Small intestine (tissue), 7 donors: ENCODE measurements at regions not wholly inside any gene's neighbourhood (a gene's known extent, or its start where the extent isn't known, plus 50 kb on each side); places are given as distances from the start of the nearest gene placed in this dataset.
"Not testable (repeated sequence)": the region's sequence is repeated elsewhere in the genome, so short reads cannot be mapped to it uniquely, and the experiment has no call there.

Source experiments
- DNase-seq, 2 donors: peaks; one replicate each; pipeline versions ENCODE4 v3.0.0 to v3.0.0-alpha.2; 2013
- FAIRE-seq: peaks from 2 replicates; lab custom pipeline; 2012; peaks lifted over from hg19 to GRCh38; lab: Jason Lieb, UNC
- H3K27ac ChIP-seq, 3 donors: one replicate each; pipeline ENCODE4 v1.5.1; 2013; ENCODE audit warnings: low read length in 2 of 3, mild to moderate bottlenecking in 2 of 3, control low read depth in 1 of 3, inconsistent platforms in 1 of 3, low read depth in 1 of 3, moderate library complexity in 1 of 3
- H3K27me3 ChIP-seq, 3 donors: one replicate each; pipeline ENCODE4 v1.6.1; 2013; ENCODE audit warnings: low read length in 3 of 3, inconsistent platforms in 1 of 3; ENCODE audit not compliant: control insufficient read depth in 3 of 3, insufficient read depth in 3 of 3
- H3K36me3 ChIP-seq, 3 donors: one replicate each; pipeline ENCODE4 v1.6.1; 2013; ENCODE audit warnings: low read length in 3 of 3, inconsistent platforms in 1 of 3, low read depth in 1 of 3, mild to moderate bottlenecking in 1 of 3, moderate library complexity in 1 of 3; ENCODE audit not compliant: control insufficient read depth in 3 of 3, insufficient read depth in 2 of 3
- H3K4me1 ChIP-seq, 3 donors: one replicate each; pipeline ENCODE4 v1.6.1; 2013; ENCODE audit warnings: low read length in 2 of 3, inconsistent platforms in 1 of 3, low read depth in 1 of 3, mild to moderate bottlenecking in 1 of 3, moderate library complexity in 1 of 3; ENCODE audit not compliant: control insufficient read depth in 3 of 3, insufficient read depth in 2 of 3
- H3K4me3 ChIP-seq, 3 donors: one replicate each; pipeline ENCODE4 v1.5.1; 2013; ENCODE audit warnings: low read length in 3 of 3, control low read depth in 1 of 3, inconsistent platforms in 1 of 3, low read depth in 1 of 3, mild to moderate bottlenecking in 1 of 3, moderate library complexity in 1 of 3
- H3K9me3 ChIP-seq, 2 donors: one replicate each; pipeline ENCODE4 v1.6.1; 2013; ENCODE audit warnings: low read depth in 1 of 2, low read length in 1 of 2; ENCODE audit not compliant: control insufficient read depth in 2 of 2, insufficient read depth in 1 of 2
- WGBS, 3 donors: extraction: QIAGEN DNeasy Blood & Tissue Kit; methylation state at CpG; one replicate each; pipeline ENCODE4 v1.1.7; 2013; 5-methylcytosine and 5-hydroxymethylcytosine counted together
- donor health status: healthy with polysubstance abuse.
- donor health status: control.
- donor health status: control.
- donor health status: Bipolar disorder and iron deficiency.
- donor health status: healthy.

GRCh38 chr4:131613086-131613823 is 1535.8 kb upstream of the PCDH10 start:
- no peaks in the 10 kb centered on the region for H3K27me3 ChIP-seq
- H3K4me1 ChIP-seq = no peaks in the 10 kb centered on the region
- H3K27ac ChIP-seq = no peak overlapping the region
- no peaks in the 10 kb centered on the region for H3K9me3 ChIP-seq
- no peaks in the 10 kb centered on the region for H3K36me3 ChIP-seq
- FAIRE-seq (no peak), DNase-seq (no peak)
- no peak overlapping the region for H3K4me3 ChIP-seq
- WGBS, 3 donors = 74 to 78% (median 77%) methylated on average over 5 of the region's 5 CpGs

DNA sequence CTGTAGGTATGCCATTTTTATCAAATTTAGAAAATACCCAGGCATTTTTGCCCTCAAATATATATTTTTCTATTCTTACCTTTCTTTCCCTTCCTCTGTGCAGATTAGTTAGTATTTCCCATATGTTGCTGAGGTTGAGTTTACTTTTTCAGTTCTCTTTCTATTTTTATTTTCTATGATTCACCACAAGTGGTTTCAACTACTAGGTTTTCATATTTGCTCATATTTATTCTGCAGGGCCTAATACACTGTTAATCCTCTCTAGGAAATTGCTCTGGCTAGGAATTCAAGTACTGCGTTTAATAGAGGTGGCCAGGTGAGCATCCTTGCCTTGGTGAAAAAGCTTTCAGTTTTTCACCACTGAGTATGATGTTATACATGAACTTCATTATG is 1535.3 kb upstream of the PCDH10 start:
- Histone ChIP-seq H3K4me3 (no peak overlapping the region), H3K9me3 (no peaks in the 10 kb centered on the region), H3K27me3 (no peaks in the 10 kb centered on the region), H3K36me3 (no peaks in the 10 kb centered on the region), H3K4me1 (no peaks in the 10 kb centered on the region), H3K27ac (no peak overlapping the region)
- WGBS, 3 donors = 64 to 94% (median 76%) methylated on average over 1 of the region's 1 CpG
- no peak for FAIRE-seq
- no peak for DNase-seq

GRCh38 chr4:131632877-131633276 is 1516.2 kb upstream of the PCDH10 start:
- FAIRE-seq (no peak), DNase-seq (no peak)
- H3K9me3 ChIP-seq = peaks cover 0 to 25% of the 10 kb centered on the region in 2 donors
- H3K4me1 ChIP-seq = no peaks in the 10 kb centered on the region
- H3K27me3 ChIP-seq = no peaks in the 10 kb centered on the region
- no peak overlapping the region for H3K27ac ChIP-seq
- no peaks in the 10 kb centered on the region for H3K36me3 ChIP-seq
- H3K4me3 ChIP-seq = no peak overlapping the region

DNA sequence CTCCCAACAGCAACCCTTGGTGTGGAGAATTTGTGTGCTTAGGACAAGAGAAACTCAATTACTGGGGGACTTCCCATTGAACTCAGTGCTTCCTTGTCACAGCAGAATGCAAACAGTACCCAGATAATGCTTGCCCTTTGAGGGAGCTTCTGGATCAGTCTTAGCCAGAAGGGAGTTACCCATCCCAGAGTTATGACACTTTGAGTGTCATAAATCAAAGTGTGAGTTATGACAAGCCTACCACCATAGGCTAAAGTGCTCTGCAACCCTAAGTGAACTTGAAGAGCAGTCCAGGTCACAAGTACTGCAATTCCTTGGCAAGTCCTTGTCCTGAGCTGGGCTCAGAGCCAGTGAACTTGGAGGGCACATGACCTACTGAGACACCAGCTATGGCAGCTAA is 1513.9 kb upstream of the PCDH10 start:
- Histone ChIP-seq H3K27me3 (no peaks in the 10 kb centered on the region), H3K4me3 (no peak overlapping the region), H3K36me3 (no peaks in the 10 kb centered on the region), H3K4me1 (no peaks in the 10 kb centered on the region), H3K27ac (no peak overlapping the region), H3K9me3 (peaks cover 0 to 25% of the 10 kb centered on the region in 2 donors)
- DNase-seq (no peak), FAIRE-seq (no peak)

- H3K4me1 ChIP-seq = no peaks in the 10 kb centered on the region
- DNase-seq (no peak), FAIRE-seq (no peak)
- H3K9me3 ChIP-seq = peaks cover 0 to 16% of the 10 kb centered on the region in 2 donors
- no peak overlapping the region for H3K27ac ChIP-seq
- H3K27me3 ChIP-seq = no peaks in the 10 kb centered on the region
- WGBS, 3 donors = 65 to 73% (median 69%) methylated on average over 2 of the region's 2 CpGs
- no peak overlapping the region for H3K4me3 ChIP-seq
- no peaks in the 10 kb centered on the region for H3K36me3 ChIP-seq
Observed at GRCh38 chr4:131638781-131639180, 1510.3 kb upstream of the PCDH10 start.

DNA sequence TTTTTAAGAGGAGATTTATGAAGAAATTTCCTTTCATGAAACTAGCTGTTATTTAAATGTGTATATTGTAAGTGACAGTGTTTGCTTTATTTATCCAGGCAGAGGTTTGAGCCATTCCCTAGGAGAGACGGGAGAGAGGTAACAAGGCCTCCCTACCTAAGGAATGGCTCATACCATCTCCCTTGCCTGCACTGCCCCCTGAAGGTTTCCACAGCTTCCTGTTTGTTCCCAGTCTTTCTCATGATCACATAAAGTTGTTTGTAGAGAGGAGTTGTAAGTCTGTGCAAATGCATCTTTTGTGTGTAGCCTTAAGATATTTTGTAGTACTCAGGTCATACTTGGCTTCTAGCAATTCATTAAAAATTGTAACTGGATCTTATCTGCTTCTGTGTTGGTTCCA is 1504.5 kb upstream of the PCDH10 start:
- 17 to 36% (median 32%) methylated on average over 1 of the region's 1 CpG for WGBS, 3 donors
- FAIRE-seq (no peak), DNase-seq (no peak)
- Histone ChIP-seq H3K27me3 (no peaks in the 10 kb centered on the region), H3K4me1 (no peaks in the 10 kb centered on the region), H3K36me3 (no peaks in the 10 kb centered on the region), H3K4me3 (no peak overlapping the region), H3K9me3 (no peaks in the 10 kb centered on the region), H3K27ac (no peak overlapping the region)

DNA sequence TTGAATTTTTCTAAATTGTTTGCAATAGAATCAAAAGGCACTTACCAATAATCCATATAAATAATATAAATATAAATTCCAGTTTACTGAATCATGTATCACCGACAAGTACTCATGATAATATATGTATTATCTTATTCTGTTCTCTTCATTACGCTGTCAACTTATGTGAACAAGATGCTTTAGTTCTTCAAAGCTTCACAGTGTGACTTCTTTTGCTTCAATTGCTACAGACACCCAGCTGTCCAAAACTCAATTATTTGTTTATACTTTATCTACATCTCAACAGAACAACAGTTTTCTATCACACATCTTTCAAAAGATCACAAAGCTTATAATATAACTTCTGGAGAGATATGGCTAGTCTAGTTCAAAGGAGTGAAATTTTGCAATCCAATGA is 1499.9 kb upstream of the PCDH10 start:
- FAIRE-seq = no peak
- H3K9me3 ChIP-seq = no peaks in the 10 kb centered on the region
- WGBS, 3 donors = 84 to 90% (median 89%) methylated on average over 2 of the region's 2 CpGs
- H3K36me3 ChIP-seq = no peaks in the 10 kb centered on the region
- no peaks in the 10 kb centered on the region for H3K27me3 ChIP-seq
- H3K27ac ChIP-seq = no peak overlapping the region
- H3K4me3 ChIP-seq = no peak overlapping the region
- no peaks in the 10 kb centered on the region for H3K4me1 ChIP-seq
- no peak for DNase-seq

DNA sequence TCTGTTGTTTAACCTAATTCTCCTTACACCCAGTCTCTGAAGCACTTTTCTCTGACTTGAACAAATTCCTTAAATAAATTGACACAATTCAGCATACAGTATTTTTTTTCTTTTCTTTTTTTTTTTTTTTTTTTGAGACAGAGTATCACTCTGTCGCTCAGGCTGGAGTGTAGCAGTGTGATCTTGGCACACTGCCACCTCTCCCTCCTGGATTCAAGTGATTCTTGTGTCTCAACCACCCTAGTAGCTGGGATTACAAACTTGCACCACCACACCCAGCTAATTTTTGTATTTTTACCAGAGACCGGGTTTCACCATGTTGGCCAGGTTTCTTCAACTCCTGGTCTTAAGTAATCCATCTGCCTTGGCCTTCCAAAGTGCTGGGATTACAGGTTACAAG is 1498.1 kb upstream of the PCDH10 start:
- no peak overlapping the region for H3K4me3 ChIP-seq
- no peaks in the 10 kb centered on the region for H3K9me3 ChIP-seq
- no peaks in the 10 kb centered on the region for H3K4me1 ChIP-seq
- no peaks in the 10 kb centered on the region for H3K36me3 ChIP-seq
- 76 to 84% (median 77%) methylated on average over 2 of the region's 2 CpGs for WGBS, 3 donors
- no peak overlapping the region for H3K27ac ChIP-seq
- FAIRE-seq = no peak
- H3K27me3 ChIP-seq = no peaks in the 10 kb centered on the region
- DNase-seq = no peak

GRCh38 chr4:131683314-131683713 is 1465.8 kb upstream of the PCDH10 start:
- not testable (repeated sequence) for FAIRE-seq

More at GRCh38 chr4:131683314-131683713, 1465.8 kb upstream of the PCDH10 start:
- H3K27ac ChIP-seq, H3K27me3 ChIP-seq, H3K36me3 ChIP-seq, DNase-seq, H3K4me1 ChIP-seq, H3K4me3 ChIP-seq: not testable (repeated sequence)
- H3K9me3 ChIP-seq = peaks cover 0 to 19% of the 10 kb centered on the region in 2 donors
- WGBS, 3 donors = 67 to 87% (median 72%) methylated on average over 3 of the region's 3 CpGs
